ENCODE measurements at regions not wholly inside any gene's neighbourhood (a gene's known extent, or its start where the extent isn't known, plus 50 kb on each side); places are given as distances from the start of the nearest gene placed in this dataset.
A peak's percentile ranks its signal among the peaks of the same experiment; 100 is the strongest.
"Not testable (repeated sequence)": the region's sequence is repeated elsewhere in the genome, so short reads cannot be mapped to it uniquely, and the experiment has no call there.

- no peak overlapping the region for H3K4me3 ChIP-seq
- H3K27ac ChIP-seq: peak overlapping the region in 1 of 2 donors; percentile 63
- intact Hi-C loops (cut with DNase I; ENCODE audit: low total_unique reads): no loop called here
- no peak for TF ChIP-seq CTCF (IDR thresholded peaks at IDR 0.05)
- TF ChIP-seq POLR2A (IDR thresholded peaks at IDR 0.05): no peak
- TF ChIP-seq POLR2AphosphoS5 (IDR thresholded peaks at IDR 0.05): no peak
- no peak for DNase-seq (ENCODE audit: low spot score in 2 of 2)
- H3K9me3 ChIP-seq: no peaks in the 10 kb centered on the region
- H3K4me1 ChIP-seq: no peaks in the 10 kb centered on the region
- no peaks in the 10 kb centered on the region for H3K27me3 ChIP-seq
- no peaks in the 10 kb centered on the region for H3K36me3 ChIP-seq
Measured at GRCh38 chr9:1173993-1174392, 123.8 kb downstream of the DMRT2 start.

- no peak overlapping the region for H3K4me3 ChIP-seq
- no peaks in the 10 kb centered on the region for H3K27me3 ChIP-seq
- no peaks in the 10 kb centered on the region for H3K4me1 ChIP-seq
- no peak overlapping the region for H3K27ac ChIP-seq
- H3K36me3 ChIP-seq: no peaks in the 10 kb centered on the region
- no peak for DNase-seq (ENCODE audit: low spot score in 2 of 2)
- intact Hi-C loops (cut with DNase I; ENCODE audit: low total_unique reads): no loop called here
- H3K9me3 ChIP-seq: no peaks in the 10 kb centered on the region
- TF ChIP-seq POLR2AphosphoS5 (IDR thresholded peaks at IDR 0.05): no peak
Measured at GRCh38 chr9:1179366-1179765, 129.2 kb downstream of the DMRT2 start.

- Histone ChIP-seq H3K36me3 (no peaks in the 10 kb centered on the region), H3K27ac (no peak overlapping the region)
- intact Hi-C loops (cut with DNase I; ENCODE audit: low total_unique reads): no loop called here
Measured at GRCh38 chr9:1184146-1184545, 134.0 kb downstream of the DMRT2 start.

GRCh38 chr9:1187137-1187536 is 137.0 kb downstream of the DMRT2 start:
- H3K27me3 ChIP-seq; DNase-seq (ENCODE audit: low spot score in 2 of 2); H3K4me3 ChIP-seq; H3K27ac ChIP-seq; H3K4me1 ChIP-seq; H3K36me3 ChIP-seq; intact Hi-C loops (cut with DNase I; ENCODE audit: low total_unique reads): not testable (repeated sequence)
- H3K9me3 ChIP-seq: peaks cover 8 to 11% of the 10 kb centered on the region in 2 donors

More at GRCh38 chr9:1184146-1184545, 134.0 kb downstream of the DMRT2 start:
- Histone ChIP-seq H3K4me1 (no peaks in the 10 kb centered on the region), H3K4me3 (no peak overlapping the region), H3K9me3 (peaks cover 8 to 11% of the 10 kb centered on the region in 2 donors), H3K27me3 (no peaks in the 10 kb centered on the region)
- DNase-seq (ENCODE audit: low spot score in 2 of 2): no peak
- TF ChIP-seq CTCF (IDR thresholded peaks at IDR 0.05) (no peak), POLR2AphosphoS5 (IDR thresholded peaks at IDR 0.05) (no peak), POLR2A (IDR thresholded peaks at IDR 0.05) (no peak)

GRCh38 chr9:1195636-1196035 is 145.5 kb downstream of the DMRT2 start:
- H3K4me3 ChIP-seq; H3K4me1 ChIP-seq; intact Hi-C loops (cut with DNase I; ENCODE audit: low total_unique reads); H3K36me3 ChIP-seq; H3K27me3 ChIP-seq; H3K27ac ChIP-seq; DNase-seq (ENCODE audit: low spot score in 2 of 2); H3K9me3 ChIP-seq: not testable (repeated sequence)

- Histone ChIP-seq H3K4me1 (no peaks in the 10 kb centered on the region), H3K9me3 (no peaks in the 10 kb centered on the region), H3K27me3 (no peaks in the 10 kb centered on the region), H3K27ac (no peak overlapping the region), H3K36me3 (no peaks in the 10 kb centered on the region), H3K4me3 (no peak overlapping the region)
- DNase-seq (ENCODE audit: low spot score in 2 of 2): no peak
- intact Hi-C loops (cut with DNase I; ENCODE audit: low total_unique reads): no loop called here
- no peak for TF ChIP-seq POLR2A (IDR thresholded peaks at IDR 0.05)
- TF ChIP-seq CTCF (IDR thresholded peaks at IDR 0.05): no peak
- no peak for TF ChIP-seq POLR2AphosphoS5 (IDR thresholded peaks at IDR 0.05)
Measured at GRCh38 chr9:1198085-1198484, 147.9 kb downstream of the DMRT2 start.

- intact Hi-C loops (cut with DNase I; ENCODE audit: low total_unique reads): no loop called here
- Histone ChIP-seq H3K4me3 (no peak overlapping the region), H3K36me3 (no peaks in the 10 kb centered on the region), H3K4me1 (no peaks in the 10 kb centered on the region), H3K27ac (no peak overlapping the region), H3K27me3 (no peaks in the 10 kb centered on the region), H3K9me3 (no peaks in the 10 kb centered on the region)
- DNase-seq (ENCODE audit: low spot score in 2 of 2): no peak
- no peak for TF ChIP-seq POLR2A (IDR thresholded peaks at IDR 0.05)
- TF ChIP-seq POLR2AphosphoS5 (IDR thresholded peaks at IDR 0.05): no peak
- no peak for TF ChIP-seq CTCF (IDR thresholded peaks at IDR 0.05)
Measured at GRCh38 chr9:1200847-1201251, 150.7 kb downstream of the DMRT2 start.
